ENCODE measurements at regions not wholly inside any gene's neighbourhood (a gene's known extent, or its start where the extent isn't known, plus 50 kb on each side); places are given as distances from the start of the nearest gene placed in this dataset.

GRCh38 chr20:61149636-61150035 lies 102.4 kb upstream of the CDH4 start:
- no peaks in the 10 kb centered on the region for H3K4me1 ChIP-seq (ENCODE audit: control insufficient read depth in 2 of 3, insufficient read depth in 2 of 3, low read depth in 1 of 3, low read length in 3 of 3)
- intact Hi-C loops (cut with DNase I): no loop called here
- FAIRE-seq (no peak), DNase-seq (peak in 2 of 5 donors; percentile 43 to 53)
- H3K36me3 ChIP-seq (ENCODE audit: control insufficient read depth in 2 of 3, insufficient read depth in 3 of 3, low read length in 3 of 3): no peaks in the 10 kb centered on the region
- no peaks in the 10 kb centered on the region for H3K27me3 ChIP-seq (ENCODE audit: control insufficient read depth, insufficient read depth, low read length)
- H3K27ac ChIP-seq (ENCODE audit: low read depth in 2 of 2, low read length in 2 of 2): no peak overlapping the region
- no peak overlapping the region for H3K9ac ChIP-seq (ENCODE audit: low read length in 3 of 3)
- H3K9me3 ChIP-seq (ENCODE audit: control insufficient read depth in 2 of 3, insufficient read depth in 1 of 3, low read length in 3 of 3): no peaks in the 10 kb centered on the region
- no peak for TF ChIP-seq CTCF (IDR thresholded peaks at IDR 0.05; ENCODE audit: borderline replicate concordance, extremely low read depth, insufficient read depth)
- H3K4me3 ChIP-seq (ENCODE audit: low read length in 3 of 3): no peak overlapping the region

- DNase-seq (no peak), FAIRE-seq (no peak)
- intact Hi-C loops (cut with DNase I): no loop called here
- H3K4me3 ChIP-seq (ENCODE audit: low read length in 3 of 3): no peak overlapping the region
- no peak for TF ChIP-seq CTCF (IDR thresholded peaks at IDR 0.05; ENCODE audit: borderline replicate concordance, extremely low read depth, insufficient read depth)
- H3K27ac ChIP-seq (ENCODE audit: low read depth in 2 of 2, low read length in 2 of 2): no peak overlapping the region
- no peak overlapping the region for H3K9ac ChIP-seq (ENCODE audit: low read length in 3 of 3)
- no peaks in the 10 kb centered on the region for H3K27me3 ChIP-seq (ENCODE audit: control insufficient read depth, insufficient read depth, low read length)
- no peaks in the 10 kb centered on the region for H3K9me3 ChIP-seq (ENCODE audit: control insufficient read depth in 2 of 3, insufficient read depth in 1 of 3, low read length in 3 of 3)
- no peaks in the 10 kb centered on the region for H3K36me3 ChIP-seq (ENCODE audit: control insufficient read depth in 2 of 3, insufficient read depth in 3 of 3, low read length in 3 of 3)
- H3K4me1 ChIP-seq (ENCODE audit: control insufficient read depth in 2 of 3, insufficient read depth in 2 of 3, low read depth in 1 of 3, low read length in 3 of 3): no peaks in the 10 kb centered on the region
These were observed 94.8 kb upstream of the CDH4 start for GRCh38 chr20:61157301-61157700.

- Histone ChIP-seq H3K9me3 (ENCODE audit: control insufficient read depth in 2 of 3, insufficient read depth in 1 of 3, low read length in 3 of 3) (no peaks in the 10 kb centered on the region), H3K4me3 (ENCODE audit: low read length in 3 of 3) (no peak overlapping the region), H3K9ac (ENCODE audit: low read length in 3 of 3) (no peak overlapping the region), H3K36me3 (ENCODE audit: control insufficient read depth in 2 of 3, insufficient read depth in 3 of 3, low read length in 3 of 3) (no peaks in the 10 kb centered on the region), H3K4me1 (ENCODE audit: control insufficient read depth in 2 of 3, insufficient read depth in 2 of 3, low read depth in 1 of 3, low read length in 3 of 3) (no peaks in the 10 kb centered on the region), H3K27me3 (ENCODE audit: control insufficient read depth, insufficient read depth, low read length) (no peaks in the 10 kb centered on the region), H3K27ac (ENCODE audit: low read depth in 2 of 2, low read length in 2 of 2) (no peak overlapping the region)
- intact Hi-C loops (cut with DNase I): no loop called here
- FAIRE-seq (no peak), DNase-seq (no peak)
- TF ChIP-seq CTCF (IDR thresholded peaks at IDR 0.05; ENCODE audit: borderline replicate concordance, extremely low read depth, insufficient read depth): no peak
These were observed 91.9 kb upstream of the CDH4 start for GRCh38 chr20:61159957-61160686.

Data from kidney (tissue), 13 donors.